HepG2 (cell line): ENCODE measurements at regions not wholly inside any gene's neighbourhood (a gene's known extent, or its start where the extent isn't known, plus 50 kb on each side); places are given as distances from the start of the nearest gene placed in this dataset.

Experiments used
- CHCHD3 ChIP-seq: sonication (generic); formaldehyde crosslinking; IDR thresholded peaks from 2 replicates; pipeline ENCODE4 v1.8.0; 2022; ENCODE audit warnings: mild to moderate bottlenecking, missing genetic modification reagents, moderate library complexity
- ELF3 ChIP-seq: IDR thresholded peaks from 2 replicates; pipeline ENCODE4 v1.6.1; 2016; ENCODE audit warnings: missing genetic modification reagents, missing compliant biosample characterization
- LBX2 ChIP-seq: sonication (generic); formaldehyde crosslinking; IDR thresholded peaks from 2 replicates; pipeline ENCODE4 v1.5.0; 2020; ENCODE audit warnings: missing genetic modification reagents, mild to moderate bottlenecking, borderline replicate concordance
- LCORL ChIP-seq, 2 experiments: fragments of 450-650 bp in 1 of 2; sonication (generic) in 1 of 2; formaldehyde crosslinking in 1 of 2; IDR thresholded peaks; 2 replicates each; pipeline versions ENCODE4 v1.5.0 to v1.6.1; 2017 to 2020; ENCODE audit warnings: antibody characterized with exemption in 1 of 2, missing genetic modification reagents in 1 of 2
- MAFG ChIP-seq: sonication (generic); formaldehyde crosslinking; IDR thresholded peaks from 2 replicates; pipeline ENCODE4 v1.5.1; 2020; ENCODE audit warnings: mild to moderate bottlenecking, missing genetic modification reagents
- MXD3 ChIP-seq: IDR thresholded peaks from 2 replicates; pipeline ENCODE4 v1.6.1; 2016; ENCODE audit warnings: mild to moderate bottlenecking, missing biosample characterization, missing genetic modification reagents
- RERE ChIP-seq: IDR thresholded peaks from 2 replicates; pipeline ENCODE4 v1.6.1; 2016; ENCODE audit warnings: low read depth, missing genetic modification reagents, missing compliant biosample characterization
- SAP130 ChIP-seq: IDR thresholded peaks from 2 replicates; pipeline ENCODE4 v1.6.1; 2016; ENCODE audit warnings: low read depth
- UBTF ChIP-seq: sonication (generic); formaldehyde crosslinking; IDR thresholded peaks from 2 replicates; pipeline ENCODE4 v1.4.0; 2020; ENCODE audit warnings: mild to moderate bottlenecking, missing genetic modification reagents
- ZBED4 ChIP-seq: sonication (generic); formaldehyde crosslinking; IDR thresholded peaks from 2 replicates; pipeline ENCODE4 v1.4.0; 2020; ENCODE audit warnings: missing genetic modification reagents, borderline replicate concordance
- ZNF263 ChIP-seq: sonication (generic); formaldehyde crosslinking; IDR thresholded peaks from 2 replicates; pipeline ENCODE4 v1.4.0; 2020; ENCODE audit warnings: missing genetic modification reagents
- ZNF3 ChIP-seq: IDR thresholded peaks from 2 replicates; pipeline ENCODE4 v1.7.0; 2017; ENCODE audit warnings: inconsistent platforms
- ZNF468 ChIP-seq: sonication (generic); formaldehyde crosslinking; IDR thresholded peaks from 2 replicates; pipeline ENCODE4 v1.8.0; 2022; ENCODE audit warnings: mild to moderate bottlenecking, moderate library complexity, missing genetic modification reagents

- peak; percentile 84; the same call in 1 of the 2 replicates for TF ChIP-seq RERE
- no peak for TF ChIP-seq MXD3 (CRISPR knock-in tag)
- no peak for TF ChIP-seq LBX2 (CRISPR knock-in tag)
- peak; percentile 74 for TF ChIP-seq ELF3
- TF ChIP-seq MAFG (CRISPR knock-in tag), result no peak
- peak; percentile 84; the same call in 1 of the 2 replicates for TF ChIP-seq ZNF263 (CRISPR knock-in tag)
- TF ChIP-seq ZNF3 (CRISPR knock-in tag), result no peak
- peak; percentile 60 for TF ChIP-seq UBTF (CRISPR knock-in tag)
- no peak for TF ChIP-seq ZBED4 (CRISPR knock-in tag)
- TF ChIP-seq ZNF468 (CRISPR knock-in tag), result no peak
- peak; percentile 51; the same call in 1 of the 2 replicates for TF ChIP-seq LCORL (IDR thresholded peaks at IDR 0.05)
- peak; percentile 92 for TF ChIP-seq LCORL (CRISPR knock-in tag; IDR thresholded peaks at IDR 0.05)
- TF ChIP-seq CHCHD3 (CRISPR knock-in tag), result no peak
- TF ChIP-seq SAP130 (CRISPR knock-in tag), result peak; percentile 84
Observed at GRCh38 chr11:126147208-126148111, 64.0 kb downstream of the RPUSD4 start (continued).
